SK-N-SH treated with all-trans-retinoic acid at 6 μM for 48 hours (cell line): ENCODE measurements at regions not wholly inside any gene's neighbourhood (a gene's known extent, or its start where the extent isn't known, plus 50 kb on each side); places are given as distances from the start of the nearest gene placed in this dataset.

Source experiments
- ATAC-seq: fragments of 200-7000 bp; cut with Tn5 transposase; 3 replicates; pipeline ENCODE4 v1.9.1; 2020; ENCODE audit warnings: mild to moderate bottlenecking, moderate library complexity
- BACH2 ChIP-seq: fragments of 250-450 bp; sonication (Bioruptor Pico); IDR thresholded peaks from 2 replicates; pipeline ENCODE4 v1.9.0; 2021; ENCODE audit warnings: mild to moderate bottlenecking, borderline replicate concordance
- CSRNP3 ChIP-seq: fragments of 250-450 bp; sonication (Bioruptor Pico); IDR thresholded peaks from 2 replicates; pipeline ENCODE4 v1.5.1; 2021; ENCODE audit warnings: mild to moderate bottlenecking, moderate library complexity
- ESRRG ChIP-seq: fragments of 250-450 bp; sonication (Bioruptor Pico); IDR thresholded peaks from 2 replicates; pipeline ENCODE4 v1.6.1; 2021; ENCODE audit warnings: mild to moderate bottlenecking
- GLIS3 ChIP-seq: fragments of 250-450 bp; sonication (Bioruptor Pico); IDR thresholded peaks from 2 replicates; pipeline ENCODE4 v1.5.0; 2020; ENCODE audit warnings: mild to moderate bottlenecking, moderate library complexity
- ISL1 ChIP-seq: fragments of 250-450 bp; sonication (Bioruptor Pico); IDR thresholded peaks from 2 replicates; pipeline ENCODE4 v2.1.2; 2022; ENCODE audit warnings: mild to moderate bottlenecking, moderate library complexity
- OSR1 ChIP-seq: fragments of 250-450 bp; sonication (Bioruptor Pico); IDR thresholded peaks from 2 replicates; pipeline ENCODE4 v1.8.0; 2022; ENCODE audit warnings: moderate library complexity, mild to moderate bottlenecking, inconsistent platforms
- PATZ1 ChIP-seq: fragments of 250-450 bp; sonication (Bioruptor Pico); IDR thresholded peaks from 2 replicates; pipeline ENCODE4 v1.8.0; 2020; ENCODE audit warnings: mild to moderate bottlenecking, moderate library complexity, borderline replicate concordance
- POU6F1 ChIP-seq: fragments of 250-450 bp; sonication (Bioruptor Pico); IDR thresholded peaks from 2 replicates; pipeline ENCODE4 v1.8.0; 2021; ENCODE audit warnings: low read depth, mild to moderate bottlenecking, moderate library complexity, borderline replicate concordance
- PPARA ChIP-seq: fragments of 250-450 bp; sonication (Bioruptor Pico); IDR thresholded peaks from 2 replicates; pipeline ENCODE4 v1.5.0; 2020; ENCODE audit warnings: mild to moderate bottlenecking, borderline replicate concordance
- RARB ChIP-seq: fragments of 250-450 bp; sonication (Bioruptor Pico); IDR thresholded peaks from 2 replicates; pipeline ENCODE4 v1.8.0; 2021; ENCODE audit warnings: mild to moderate bottlenecking, moderate library complexity
- SNAI2 ChIP-seq: fragments of 250-450 bp; sonication (Bioruptor Pico); IDR thresholded peaks from 2 replicates; pipeline ENCODE4 v1.5.0; 2020; ENCODE audit warnings: mild to moderate bottlenecking, moderate library complexity
- TSHZ2 ChIP-seq: fragments of 250-450 bp; sonication (Bioruptor Pico); IDR thresholded peaks from 2 replicates; pipeline ENCODE4 v1.5.0; 2020; ENCODE audit warnings: mild to moderate bottlenecking, moderate library complexity
- ZC3H10 ChIP-seq: fragments of 250-450 bp; sonication (Bioruptor Pico); IDR thresholded peaks from 2 replicates; pipeline ENCODE4 v1.5.1; 2021; ENCODE audit warnings: mild to moderate bottlenecking, moderate library complexity
- ZFP3 ChIP-seq: fragments of 250-450 bp; sonication (Bioruptor Pico); IDR thresholded peaks from 2 replicates; pipeline ENCODE4 v1.5.0; 2020; ENCODE audit warnings: mild to moderate bottlenecking, moderate library complexity
- ZFP30 ChIP-seq: fragments of 450-650 bp; formaldehyde crosslinking; IDR thresholded peaks from 2 replicates; pipeline ENCODE4 v1.5.0; 2022; ENCODE audit warnings: mild to moderate bottlenecking, moderate library complexity
- ZNF565 ChIP-seq: fragments of 450-650 bp; formaldehyde crosslinking; conservative IDR thresholded peaks from 2 replicates; pipeline ENCODE4 v1.5.0; 2020; ENCODE audit warnings: low read depth, mild to moderate bottlenecking, moderate library complexity
- ZNF70 ChIP-seq: fragments of 450-650 bp; formaldehyde crosslinking; IDR thresholded peaks from 2 replicates; pipeline ENCODE4 v1.5.0; 2020; ENCODE audit warnings: mild to moderate bottlenecking, moderate library complexity
- ZNF8 ChIP-seq: fragments of 450-650 bp; formaldehyde crosslinking; IDR thresholded peaks from 2 replicates; pipeline ENCODE4 v1.5.0; 2020; ENCODE audit warnings: mild to moderate bottlenecking, moderate library complexity

GRCh38 chr11:15909937-15910598 is 446.3 kb downstream of the SOX6 start (continued):
- no peak for TF ChIP-seq ESRRG

GRCh38 chr11:15910761-15911160 is 445.6 kb downstream of the SOX6 start:
- TF ChIP-seq ZFP3 (CRISPR knock-in tag) (no peak), ZC3H10 (CRISPR knock-in tag) (no peak), TSHZ2 (CRISPR knock-in tag) (no peak), PPARA (CRISPR knock-in tag) (no peak), CSRNP3 (CRISPR knock-in tag) (no peak), RARB (CRISPR knock-in tag) (no peak), ZNF8 (no peak), ZNF70 (CRISPR knock-in tag) (no peak), ISL1 (CRISPR knock-in tag) (no peak), PATZ1 (CRISPR knock-in tag) (no peak), POU6F1 (no peak), ZNF565 (CRISPR knock-in tag) (no peak)
- TF ChIP-seq, all 23 proteins: peak for 0

GRCh38 chr11:15911377-15912044 is 444.8 kb downstream of the SOX6 start:
- ATAC-seq = peak; percentile 33; the same call in 2 of the 3 replicates
- TF ChIP-seq ISL1 (CRISPR knock-in tag) = peak; percentile 65
- TF ChIP-seq GLIS3 = no peak

More at GRCh38 chr11:15910761-15911160, 445.6 kb downstream of the SOX6 start:
- ATAC-seq = no peak

- ATAC-seq = no peak
- no peak for TF ChIP-seq ZNF70 (CRISPR knock-in tag)
- TF ChIP-seq OSR1 (CRISPR knock-in tag) = no peak
- TF ChIP-seq SNAI2 (CRISPR knock-in tag) = no peak
- TF ChIP-seq BACH2 (CRISPR knock-in tag) = no peak
- no peak for TF ChIP-seq ZFP30 (CRISPR knock-in tag)
Measured at GRCh38 chr11:15912291-15912690, 444.1 kb downstream of the SOX6 start.

GRCh38 chr11:15912825-15913224 is 443.5 kb downstream of the SOX6 start:
- no peak for ATAC-seq
- no peak for TF ChIP-seq ISL1 (CRISPR knock-in tag)
